ENCODE measurements at regions not wholly inside any gene's neighbourhood (a gene's known extent, or its start where the extent isn't known, plus 50 kb on each side); places are given as distances from the start of the nearest gene placed in this dataset.

- DNase-seq, result no peak
Measured at GRCh38 chr18:55866886-55867285, 278.9 kb upstream of the TCF4 start.

- DNase-seq, result no peak
Measured at GRCh38 chr18:55866006-55866405, 278.0 kb upstream of the TCF4 start.

GRCh38 chr18:55864281-55864680 is 276.3 kb upstream of the TCF4 start:
- no peak for DNase-seq

- no peak for DNase-seq
Measured at GRCh38 chr18:55863876-55864275, 275.9 kb upstream of the TCF4 start.

GRCh38 chr18:55863391-55863706 is 275.4 kb upstream of the TCF4 start:
- no peak for DNase-seq

GRCh38 chr18:55862693-55863390 is 274.9 kb upstream of the TCF4 start:
- no peak for DNase-seq

- DNase-seq, result no peak
Measured at GRCh38 chr18:55861266-55861665, 273.3 kb upstream of the TCF4 start.

- no peak for DNase-seq
Measured at GRCh38 chr18:55858661-55859515, 270.9 kb upstream of the TCF4 start.

GRCh38 chr18:55857956-55858355 is 270.0 kb upstream of the TCF4 start:
- no peak for DNase-seq

- no peak for DNase-seq
Measured at GRCh38 chr18:55857409-55857808, 269.4 kb upstream of the TCF4 start.

- DNase-seq, result no peak
Measured at GRCh38 chr18:55856679-55857078, 268.7 kb upstream of the TCF4 start.

GRCh38 chr18:55856229-55856628 is 268.2 kb upstream of the TCF4 start:
- DNase-seq, result no peak

GRCh38 chr18:55853268-55853667 is 265.3 kb upstream of the TCF4 start:
- DNase-seq, result no peak

GRCh38 chr18:55850904-55851303 is 262.9 kb upstream of the TCF4 start:
- DNase-seq, result no peak

- no peak for DNase-seq
Measured at GRCh38 chr18:55849391-55849790, 261.4 kb upstream of the TCF4 start.

- DNase-seq, result no peak
Measured at GRCh38 chr18:55847960-55848359, 260.0 kb upstream of the TCF4 start.

- DNase-seq, result no peak
Measured at GRCh38 chr18:55845221-55845620, 257.2 kb upstream of the TCF4 start.

GRCh38 chr18:55844382-55844781 is 256.4 kb upstream of the TCF4 start:
- DNase-seq, result no peak

- DNase-seq, result no peak
Measured at GRCh38 chr18:55841314-55841713, 253.3 kb upstream of the TCF4 start.

- DNase-seq, result no peak
Measured at GRCh38 chr18:55840601-55841170, 252.7 kb upstream of the TCF4 start.

- no peak for DNase-seq
Measured at GRCh38 chr18:55839343-55839742, 251.4 kb upstream of the TCF4 start.

- no peak for DNase-seq
Measured at GRCh38 chr18:55838841-55839240, 250.8 kb upstream of the TCF4 start.

GRCh38 chr18:55838319-55838718 is 250.3 kb upstream of the TCF4 start:
- DNase-seq, result no peak

GRCh38 chr18:55833543-55833942 is 245.6 kb upstream of the TCF4 start:
- no peak for DNase-seq
